A549 (cell line): ENCODE measurements at regions not wholly inside any gene's neighbourhood (a gene's known extent, or its start where the extent isn't known, plus 50 kb on each side); places are given as distances from the start of the nearest gene placed in this dataset.

Source experiments
- ATAC-seq, 2 experiments: fragments of 200-7000 bp in 1 of 2; fragments of >200 bp in 1 of 2; cut with Nextera tagmentation in 1 of 2; cut with Tn5 transposase in 1 of 2; 3 replicates each; pipeline versions ENCODE4 v1.8.0 to v1.9.1; 2018 to 2020; ENCODE audit warnings: mild to moderate bottlenecking in 1 of 2, moderate library complexity in 1 of 2
- CTCF ChIA-PET: fragments of 300-600 bp; sonication (Branson Sonifier 250); formaldehyde crosslinking; extraction: SDS; loops from one replicate; lab custom pipeline; 2021; ENCODE audit warnings: antibody characterized with exemption, inconsistent platforms; lab: Yijun Ruan, JAX
- POLR2A ChIA-PET: fragments of 350-600 bp; formaldehyde crosslinking; extraction: SDS; loops from one replicate; lab custom pipeline; 2021; ENCODE audit warnings: antibody characterized with exemption, inconsistent platforms; lab: Yijun Ruan, JAX
- DNase-seq, 2 experiments: peaks; one replicate each; pipeline versions ENCODE4 v3.0.0 to v3.0.0-alpha.2; 2011 to 2016; ENCODE audit warnings: low read depth in 1 of 2, low spot score in 1 of 2
- FAIRE-seq: peaks from 2 replicates; lab custom pipeline; 2011; peaks lifted over from hg19 to GRCh38; lab: Jason Lieb, UNC
- H3K27ac ChIP-seq, 2 experiments: fragments of >200 bp; sonication (Bioruptor Twin); formaldehyde crosslinking; 3 replicates each; pipeline ENCODE4 v1.5.1; 2016 to 2017
- H3K4me1 ChIP-seq: fragments of >200 bp; sonication (Bioruptor Twin); formaldehyde crosslinking; 3 replicates; pipeline ENCODE4 v1.6.1; 2016
- H3K4me2 ChIP-seq: fragments of >200 bp; sonication (Bioruptor Twin); formaldehyde crosslinking; 3 replicates; pipeline ENCODE4 v1.6.1; 2016
- H3K4me3 ChIP-seq: fragments of >200 bp; sonication (Bioruptor Twin); formaldehyde crosslinking; 3 replicates; pipeline ENCODE4 v1.5.1; 2016
- H3K9me3 ChIP-seq: fragments of >200 bp; sonication (Bioruptor Twin); formaldehyde crosslinking; 3 replicates; pipeline ENCODE4 v1.6.1; 2016
- CHD4 ChIP-seq: fragments of 200-600 bp; sonication (generic); IDR thresholded peaks from 2 replicates; pipeline ENCODE4 v1.6.1; 2016; ENCODE audit warnings: antibody characterized with exemption, mild to moderate bottlenecking, borderline replicate concordance
- EHF ChIP-seq: fragments of 250-450 bp; sonication (Bioruptor Pico); IDR thresholded peaks from 2 replicates; pipeline ENCODE4 v1.5.0; 2020; ENCODE audit warnings: mild to moderate bottlenecking
- EHMT2 ChIP-seq: fragments of 200-600 bp; sonication (generic); IDR thresholded peaks from 2 replicates; pipeline ENCODE4 v1.6.1; 2016; ENCODE audit warnings: antibody characterized with exemption, low read depth, mild to moderate bottlenecking, moderate library complexity
- FOSL2 ChIP-seq, 2 experiments: fragments of 450-650 bp in 1 of 2; fragments of >200 bp in 1 of 2; sonication (Bioruptor Twin) in 1 of 2; formaldehyde crosslinking; IDR thresholded peaks; 2 replicates each; pipeline versions ENCODE4 v1.5.0 to v1.6.1; 2016 to 2020; ENCODE audit warnings: mild to moderate bottlenecking in 1 of 2, moderate library complexity in 1 of 2
- HEYL ChIP-seq: fragments of 250-450 bp; sonication (Bioruptor Pico); IDR thresholded peaks from 2 replicates; pipeline ENCODE4 v1.8.0; 2021; ENCODE audit warnings: mild to moderate bottlenecking, moderate library complexity
- HOXB13 ChIP-seq: fragments of 250-450 bp; sonication (Bioruptor Pico); IDR thresholded peaks from 2 replicates; pipeline ENCODE4 v1.5.0; 2020; ENCODE audit warnings: low read depth, mild to moderate bottlenecking, moderate library complexity
- HOXB5 ChIP-seq: fragments of 250-450 bp; sonication (Bioruptor Pico); IDR thresholded peaks from 2 replicates; pipeline ENCODE4 v1.5.0; 2020; ENCODE audit warnings: mild to moderate bottlenecking, moderate library complexity
- MAZ ChIP-seq: fragments of 150-350 bp; IDR thresholded peaks from 2 replicates; pipeline ENCODE4 v1.6.1; 2014; ENCODE audit warnings: antibody characterized with exemption, low read depth, low read length, borderline replicate concordance
- MYC ChIP-seq: IDR thresholded peaks from 2 replicates; pipeline ENCODE4 v1.6.1; 2012; ENCODE audit warnings: mild to moderate bottlenecking, inconsistent platforms, low read length, improper control_type of control experiment, borderline replicate concordance
- NFE2L2 ChIP-seq: fragments of 150-350 bp; conservative IDR thresholded peaks from 2 replicates; pipeline ENCODE4 v1.6.1; 2014; ENCODE audit warnings: low read length
- POLR2A ChIP-seq: IDR thresholded peaks from 2 replicates; pipeline ENCODE4 v1.6.1; 2012; ENCODE audit warnings: mild to moderate bottlenecking, low read length
- RAD21 ChIP-seq, 2 experiments: fragments of >200 bp in 1 of 2; sonication (Bioruptor Twin) in 1 of 2; formaldehyde crosslinking in 1 of 2; IDR thresholded peaks in 1 of 2; conservative IDR thresholded peaks in 1 of 2; 2 replicates in 1 of 2; 3 replicates in 1 of 2; pipeline ENCODE4 v1.6.1; 2012 to 2018; ENCODE audit warnings: inconsistent platforms in 1 of 2
- RARB ChIP-seq: fragments of 250-450 bp; sonication (Bioruptor Pico); IDR thresholded peaks from 2 replicates; pipeline ENCODE4 v1.8.0; 2021; ENCODE audit warnings: mild to moderate bottlenecking, moderate library complexity
- SMC3 ChIP-seq: fragments of >200 bp; sonication (Bioruptor Twin); formaldehyde crosslinking; IDR thresholded peaks from 3 replicates; pipeline ENCODE4 v1.6.1; 2018; ENCODE audit warnings: inconsistent platforms
- ZC3H11A ChIP-seq: fragments of 450-650 bp; IDR thresholded peaks from 2 replicates; pipeline ENCODE4 v1.6.1; 2014; ENCODE audit warnings: antibody characterized with exemption, mild to moderate bottlenecking
- ZNF302 ChIP-seq: fragments of 250-450 bp; sonication (Bioruptor Pico); IDR thresholded peaks from 2 replicates; pipeline ENCODE4 v1.9.0; 2021; ENCODE audit warnings: inconsistent platforms, mild to moderate bottlenecking, moderate library complexity
- WGBS: methylation state at CpG from one replicate; pipeline ENCODE4 v1.1.6; 2017; ENCODE audit errors: missing lambda C conversion rate; 5-methylcytosine and 5-hydroxymethylcytosine counted together
- TF ChIP-seq, protein P1 (sequence below): fragments of >200 bp; sonication (Bioruptor Twin); formaldehyde crosslinking; IDR thresholded peaks from 3 replicates; pipeline ENCODE4 v1.5.1; 2016
- TF ChIP-seq, protein P2 (sequence below): IDR thresholded peaks from 2 replicates; pipeline ENCODE4 v1.6.1; 2012; ENCODE audit warnings: low read depth, borderline replicate concordance
- TF ChIP-seq, protein P3 (sequence below): fragments of 250-450 bp; sonication (Bioruptor Pico); IDR thresholded peaks from 2 replicates; pipeline ENCODE4 v1.5.0; 2021; ENCODE audit warnings: mild to moderate bottlenecking, moderate library complexity, borderline replicate concordance
- TF ChIP-seq, protein P4 (sequence below): fragments of 250-450 bp; sonication (Bioruptor Pico); IDR thresholded peaks from 2 replicates; pipeline ENCODE4 v1.5.0; 2020; ENCODE audit warnings: low read depth, mild to moderate bottlenecking, moderate library complexity
- TF ChIP-seq, protein P5 (sequence below): fragments of 200-600 bp; sonication (generic); IDR thresholded peaks from 2 replicates; pipeline ENCODE4 v1.6.1; 2016; ENCODE audit warnings: antibody characterized with exemption, mild to moderate bottlenecking, moderate library complexity

DNA sequence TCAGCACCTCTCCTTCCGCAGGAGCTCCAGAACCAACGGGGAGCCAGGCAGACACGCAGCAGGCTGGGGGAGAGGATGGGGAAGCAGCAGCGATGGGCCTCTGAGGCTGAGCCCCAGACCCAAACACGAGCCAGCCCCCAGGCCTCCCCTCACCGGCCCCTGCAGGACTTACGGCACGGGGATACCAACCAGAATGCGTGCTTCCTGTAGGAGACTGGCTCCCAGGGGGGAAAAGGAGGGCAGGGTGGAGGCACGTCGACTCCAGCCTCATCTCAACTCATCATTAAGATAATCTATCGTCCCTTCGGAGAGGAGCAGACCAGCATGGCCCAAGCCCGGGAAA lies 495.1 kb upstream of the MYT1L start:
- Histone ChIP-seq H3K27ac (no peak overlapping the region), H3K4me2 (no peak overlapping the region), H3K4me3 (no peak overlapping the region), H3K9me3 (peaks cover 3% of the 10 kb centered on the region; the same call in 1 of the 3 replicates), H3K4me1 (no peaks in the 10 kb centered on the region)
- DNase-seq = no peak
- CTCF ChIA-PET = interaction anchor here (0.9 kb wide), 1 partner anchor 171 kb away, joined by 3 read pairs; no protein-coding TSS in a partner anchor
- POLR2A ChIA-PET = no interaction called here
- ATAC-seq = no peak
- 23% methylated on average over 14 of the region's 14 CpGs for WGBS
- TF ChIP-seq EHF (CRISPR knock-in tag) (no peak), RARB (CRISPR knock-in tag) (no peak), MYC (no peak), RAD21 (conservative IDR thresholded peaks at IDR 0.05 in 1 of 2, IDR thresholded peaks at IDR 0.05 in 1 of 2) (no peak), FOSL2 (IDR thresholded peaks at IDR 0.05) (no peak), FOSL2 (CRISPR knock-in tag; IDR thresholded peaks at IDR 0.05) (no peak), POLR2A (no peak), ZNF302 (CRISPR knock-in tag) (no peak), HOXB13 (CRISPR knock-in tag) (no peak), EHMT2 (no peak), HEYL (CRISPR knock-in tag) (no peak), ZC3H11A (no peak)
- TF ChIP-seq, protein P1, sequence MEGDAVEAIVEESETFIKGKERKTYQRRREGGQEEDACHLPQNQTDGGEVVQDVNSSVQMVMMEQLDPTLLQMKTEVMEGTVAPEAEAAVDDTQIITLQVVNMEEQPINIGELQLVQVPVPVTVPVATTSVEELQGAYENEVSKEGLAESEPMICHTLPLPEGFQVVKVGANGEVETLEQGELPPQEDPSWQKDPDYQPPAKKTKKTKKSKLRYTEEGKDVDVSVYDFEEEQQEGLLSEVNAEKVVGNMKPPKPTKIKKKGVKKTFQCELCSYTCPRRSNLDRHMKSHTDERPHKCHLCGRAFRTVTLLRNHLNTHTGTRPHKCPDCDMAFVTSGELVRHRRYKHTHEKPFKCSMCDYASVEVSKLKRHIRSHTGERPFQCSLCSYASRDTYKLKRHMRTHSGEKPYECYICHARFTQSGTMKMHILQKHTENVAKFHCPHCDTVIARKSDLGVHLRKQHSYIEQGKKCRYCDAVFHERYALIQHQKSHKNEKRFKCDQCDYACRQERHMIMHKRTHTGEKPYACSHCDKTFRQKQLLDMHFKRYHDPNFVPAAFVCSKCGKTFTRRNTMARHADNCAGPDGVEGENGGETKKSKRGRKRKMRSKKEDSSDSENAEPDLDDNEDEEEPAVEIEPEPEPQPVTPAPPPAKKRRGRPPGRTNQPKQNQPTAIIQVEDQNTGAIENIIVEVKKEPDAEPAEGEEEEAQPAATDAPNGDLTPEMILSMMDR = no peak
- TF ChIP-seq, protein P2, sequence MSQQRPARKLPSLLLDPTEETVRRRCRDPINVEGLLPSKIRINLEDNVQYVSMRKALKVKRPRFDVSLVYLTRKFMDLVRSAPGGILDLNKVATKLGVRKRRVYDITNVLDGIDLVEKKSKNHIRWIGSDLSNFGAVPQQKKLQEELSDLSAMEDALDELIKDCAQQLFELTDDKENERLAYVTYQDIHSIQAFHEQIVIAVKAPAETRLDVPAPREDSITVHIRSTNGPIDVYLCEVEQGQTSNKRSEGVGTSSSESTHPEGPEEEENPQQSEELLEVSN = no peak
- FAIRE-seq = no peak

DNA sequence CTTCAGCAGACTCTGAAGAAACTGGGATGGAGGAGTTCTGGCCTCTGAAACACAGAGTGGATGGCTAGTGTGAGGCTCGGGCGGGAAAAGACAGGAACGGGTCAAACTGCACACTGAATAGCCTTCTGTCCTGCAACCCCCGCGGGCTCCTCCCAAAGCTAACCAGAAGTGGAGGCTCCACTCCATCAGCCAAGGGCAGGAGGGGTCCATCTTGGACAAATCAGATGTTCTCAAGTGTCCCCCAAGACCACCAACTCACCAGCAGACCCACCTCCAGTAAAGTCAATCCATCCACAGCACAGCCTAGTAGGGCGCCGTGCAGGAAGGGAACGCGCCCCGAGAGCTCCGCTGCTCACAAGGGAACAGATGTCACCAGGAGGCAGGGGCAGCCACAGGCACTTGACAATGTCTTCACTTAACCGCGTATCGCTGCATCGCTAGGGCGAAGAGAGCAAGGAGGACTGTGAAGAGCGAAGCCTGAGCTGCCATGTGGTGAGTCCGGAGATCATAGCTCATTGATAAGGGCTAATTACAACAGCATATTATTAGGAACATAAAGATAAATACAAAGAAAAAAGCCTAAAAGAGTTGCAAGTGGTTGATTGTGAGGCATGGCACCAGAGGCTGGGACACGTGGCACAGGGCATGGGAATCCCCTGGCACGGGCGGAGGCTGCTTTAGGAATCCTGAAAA lies 494.6 kb upstream of the MYT1L start:
- H3K4me3 ChIP-seq = no peak overlapping the region
- ChIA-PET CTCF (interaction anchor here (0.9 kb wide), 1 partner anchor 170 kb away, joined by 3 read pairs; no protein-coding TSS in a partner anchor), POLR2A (no interaction called here)
- ATAC-seq (no peak), DNase-seq (no peak), FAIRE-seq (no peak)
- TF ChIP-seq NFE2L2 = no peak
- TF ChIP-seq, protein P3, sequence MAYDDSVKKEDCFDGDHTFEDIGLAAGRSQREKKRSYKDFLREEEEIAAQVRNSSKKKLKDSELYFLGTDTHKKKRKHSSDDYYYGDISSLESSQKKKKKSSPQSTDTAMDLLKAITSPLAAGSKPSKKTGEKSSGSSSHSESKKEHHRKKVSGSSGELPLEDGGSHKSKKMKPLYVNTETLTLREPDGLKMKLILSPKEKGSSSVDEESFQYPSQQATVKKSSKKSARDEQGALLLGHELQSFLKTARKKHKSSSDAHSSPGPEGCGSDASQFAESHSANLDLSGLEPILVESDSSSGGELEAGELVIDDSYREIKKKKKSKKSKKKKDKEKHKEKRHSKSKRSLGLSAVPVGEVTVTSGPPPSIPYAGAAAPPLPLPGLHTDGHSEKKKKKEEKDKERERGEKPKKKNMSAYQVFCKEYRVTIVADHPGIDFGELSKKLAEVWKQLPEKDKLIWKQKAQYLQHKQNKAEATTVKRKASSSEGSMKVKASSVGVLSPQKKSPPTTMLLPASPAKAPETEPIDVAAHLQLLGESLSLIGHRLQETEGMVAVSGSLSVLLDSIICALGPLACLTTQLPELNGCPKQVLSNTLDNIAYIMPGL (CRISPR knock-in tag) = no peak
- TF ChIP-seq, protein P1 = no peak
- TF ChIP-seq ZC3H11A = no peak
- TF ChIP-seq MYC = no peak
- TF ChIP-seq, protein P4, sequence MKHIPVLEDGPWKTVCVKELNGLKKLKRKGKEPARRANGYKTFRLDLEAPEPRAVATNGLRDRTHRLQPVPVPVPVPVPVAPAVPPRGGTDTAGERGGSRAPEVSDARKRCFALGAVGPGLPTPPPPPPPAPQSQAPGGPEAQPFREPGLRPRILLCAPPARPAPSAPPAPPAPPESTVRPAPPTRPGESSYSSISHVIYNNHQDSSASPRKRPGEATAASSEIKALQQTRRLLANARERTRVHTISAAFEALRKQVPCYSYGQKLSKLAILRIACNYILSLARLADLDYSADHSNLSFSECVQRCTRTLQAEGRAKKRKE (CRISPR knock-in tag) = no peak
- TF ChIP-seq HEYL (CRISPR knock-in tag) = no peak
- TF ChIP-seq POLR2A = no peak
- no peak for TF ChIP-seq CHD4
- no peak for TF ChIP-seq MAZ
- no peak for TF ChIP-seq HOXB5 (CRISPR knock-in tag)
- TF ChIP-seq, protein P5, sequence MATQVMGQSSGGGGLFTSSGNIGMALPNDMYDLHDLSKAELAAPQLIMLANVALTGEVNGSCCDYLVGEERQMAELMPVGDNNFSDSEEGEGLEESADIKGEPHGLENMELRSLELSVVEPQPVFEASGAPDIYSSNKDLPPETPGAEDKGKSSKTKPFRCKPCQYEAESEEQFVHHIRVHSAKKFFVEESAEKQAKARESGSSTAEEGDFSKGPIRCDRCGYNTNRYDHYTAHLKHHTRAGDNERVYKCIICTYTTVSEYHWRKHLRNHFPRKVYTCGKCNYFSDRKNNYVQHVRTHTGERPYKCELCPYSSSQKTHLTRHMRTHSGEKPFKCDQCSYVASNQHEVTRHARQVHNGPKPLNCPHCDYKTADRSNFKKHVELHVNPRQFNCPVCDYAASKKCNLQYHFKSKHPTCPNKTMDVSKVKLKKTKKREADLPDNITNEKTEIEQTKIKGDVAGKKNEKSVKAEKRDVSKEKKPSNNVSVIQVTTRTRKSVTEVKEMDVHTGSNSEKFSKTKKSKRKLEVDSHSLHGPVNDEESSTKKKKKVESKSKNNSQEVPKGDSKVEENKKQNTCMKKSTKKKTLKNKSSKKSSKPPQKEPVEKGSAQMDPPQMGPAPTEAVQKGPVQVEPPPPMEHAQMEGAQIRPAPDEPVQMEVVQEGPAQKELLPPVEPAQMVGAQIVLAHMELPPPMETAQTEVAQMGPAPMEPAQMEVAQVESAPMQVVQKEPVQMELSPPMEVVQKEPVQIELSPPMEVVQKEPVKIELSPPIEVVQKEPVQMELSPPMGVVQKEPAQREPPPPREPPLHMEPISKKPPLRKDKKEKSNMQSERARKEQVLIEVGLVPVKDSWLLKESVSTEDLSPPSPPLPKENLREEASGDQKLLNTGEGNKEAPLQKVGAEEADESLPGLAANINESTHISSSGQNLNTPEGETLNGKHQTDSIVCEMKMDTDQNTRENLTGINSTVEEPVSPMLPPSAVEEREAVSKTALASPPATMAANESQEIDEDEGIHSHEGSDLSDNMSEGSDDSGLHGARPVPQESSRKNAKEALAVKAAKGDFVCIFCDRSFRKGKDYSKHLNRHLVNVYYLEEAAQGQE = no peak
- no peak for TF ChIP-seq SMC3
- no peaks in the 10 kb centered on the region for H3K4me1 ChIP-seq
- peaks cover 7% of the 10 kb centered on the region; the same call in 2 of the 3 replicates for H3K9me3 ChIP-seq
- no peak overlapping the region for H3K27ac ChIP-seq
- no peak overlapping the region for H3K4me2 ChIP-seq
- 46% methylated on average over 21 of the region's 21 CpGs for WGBS
